HG03196 (cell line): ENCODE measurements at regions not wholly inside any gene's neighbourhood (a gene's known extent, or its start where the extent isn't known, plus 50 kb on each side); places are given as distances from the start of the nearest gene placed in this dataset.
"Not testable (repeated sequence)": the region's sequence is repeated elsewhere in the genome, so short reads cannot be mapped to it uniquely, and the experiment has no call there.

Source experiments
- ATAC-seq: cut with Tn5 transposase; IDR thresholded peaks from one replicate; pipeline ENCODE4 v1.9.1; 2021; ENCODE audit not compliant: unreplicated experiment

DNA sequence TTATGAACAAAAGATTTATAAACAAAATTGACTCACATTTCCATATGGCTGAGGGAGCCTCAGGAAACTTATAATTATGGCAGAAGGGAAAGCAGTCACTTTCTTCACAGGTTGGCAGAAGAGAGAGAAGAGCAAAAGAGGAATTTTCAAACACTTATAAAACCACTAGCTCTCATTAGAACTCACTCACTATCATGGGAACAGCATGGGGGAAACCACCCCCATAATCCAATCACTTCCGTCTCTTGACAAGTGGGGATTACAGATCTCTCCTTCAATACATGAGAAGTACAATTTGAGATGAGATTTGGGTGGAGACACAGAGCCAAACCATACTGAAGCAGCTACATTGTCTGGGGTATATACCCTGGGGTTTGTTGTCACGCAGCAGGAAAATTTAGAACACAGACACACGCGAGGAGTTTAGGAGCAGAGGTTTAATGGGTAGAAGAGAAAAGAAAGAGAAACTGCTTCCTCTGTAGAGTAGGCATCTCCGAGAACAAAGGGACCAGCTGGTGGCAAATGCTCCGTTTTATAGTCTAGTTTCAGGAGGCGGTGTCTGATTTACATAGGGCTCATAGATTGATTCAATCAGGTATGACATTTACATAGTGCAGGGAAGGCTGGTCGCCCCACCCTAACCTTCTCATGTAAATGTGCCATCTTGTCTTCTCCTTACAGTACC lies 2277.7 kb upstream of the AGA start:
- ATAC-seq, result no peak

DNA sequence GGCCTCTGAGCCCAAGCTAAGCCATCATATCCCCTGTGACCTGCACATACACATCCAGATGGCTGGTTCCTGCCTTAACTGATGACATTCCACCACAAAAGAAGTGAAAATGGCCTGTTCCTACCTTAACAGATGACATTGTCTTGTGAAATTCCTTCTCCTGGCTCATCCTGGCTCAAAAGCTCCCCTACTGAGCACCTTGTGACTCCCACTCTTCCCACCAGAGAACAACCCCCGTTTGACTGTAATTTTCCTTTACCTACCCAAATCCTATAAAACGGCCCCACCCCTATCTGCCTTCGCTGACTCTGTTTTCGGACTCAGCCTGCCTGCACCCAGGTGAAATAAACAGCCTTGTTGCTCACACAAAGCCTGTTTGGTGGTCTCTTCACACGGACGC lies 2284.3 kb upstream of the AGA start:
- ATAC-seq, result not testable (repeated sequence)

GRCh38 chr4:179728305-179728704 lies 2286.1 kb upstream of the AGA start:
- no peak for ATAC-seq

DNA sequence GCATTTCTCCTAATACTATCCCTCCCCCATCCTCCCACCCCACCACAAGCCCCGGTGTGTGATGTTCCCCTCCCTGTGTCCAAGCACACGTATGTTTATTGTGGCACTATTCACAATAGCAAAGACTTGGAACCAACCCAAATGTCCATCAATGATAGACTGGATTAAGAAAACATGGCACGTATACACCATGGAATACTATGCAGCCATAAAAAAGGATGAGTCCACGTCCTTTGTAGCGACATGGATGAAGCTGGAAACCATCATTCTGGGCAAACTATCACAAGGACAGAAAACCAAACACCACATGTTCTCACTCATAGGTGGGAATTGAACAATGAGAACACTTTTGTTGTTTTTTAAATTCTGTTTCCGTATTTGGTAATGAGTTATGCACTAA lies 2294.6 kb upstream of the AGA start:
- not testable (repeated sequence) for ATAC-seq

DNA sequence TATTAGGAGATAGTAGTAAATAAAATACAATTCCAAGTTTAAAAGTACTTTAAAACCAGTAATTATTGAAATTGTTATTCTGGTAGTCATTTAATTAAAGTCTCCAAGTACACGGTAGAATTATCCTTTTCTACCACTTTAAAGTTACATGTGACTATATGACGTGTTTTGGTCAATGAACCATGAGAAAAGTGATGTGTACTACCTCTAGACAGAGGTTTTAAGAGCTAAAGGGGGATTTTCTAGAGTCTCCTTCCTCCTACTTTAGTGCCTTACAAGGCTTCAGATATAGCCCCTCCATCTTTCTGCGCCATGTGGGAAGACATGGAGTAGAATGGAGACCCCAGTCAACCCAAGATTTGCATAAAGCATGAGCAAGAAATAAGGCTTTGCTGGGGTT lies 2296.6 kb upstream of the AGA start:
- ATAC-seq, result no peak

- ATAC-seq, result no peak
Observed at GRCh38 chr4:179747218-179747910, 2305.1 kb upstream of the AGA start.

DNA sequence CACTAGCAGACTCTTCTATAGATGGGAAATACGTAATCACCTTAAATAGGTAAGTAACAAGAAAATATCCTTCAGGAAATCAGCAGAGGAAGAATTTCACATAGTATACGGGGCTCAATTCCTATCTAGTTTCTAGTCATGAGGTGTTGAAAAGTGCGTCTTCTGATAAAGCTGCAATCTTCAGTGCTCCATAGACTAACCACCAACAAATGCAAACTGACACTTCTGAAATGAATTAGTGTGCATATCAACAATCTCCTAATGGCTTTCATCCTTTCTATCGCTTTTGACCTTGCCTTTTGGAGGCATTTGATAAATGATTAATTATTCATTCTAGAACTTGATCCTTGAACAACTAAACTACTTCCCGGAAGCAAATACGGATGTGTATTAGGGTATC lies 2306.6 kb upstream of the AGA start:
- no peak for ATAC-seq

GRCh38 chr4:179750374-179750773 lies 2308.1 kb upstream of the AGA start:
- no peak for ATAC-seq

DNA sequence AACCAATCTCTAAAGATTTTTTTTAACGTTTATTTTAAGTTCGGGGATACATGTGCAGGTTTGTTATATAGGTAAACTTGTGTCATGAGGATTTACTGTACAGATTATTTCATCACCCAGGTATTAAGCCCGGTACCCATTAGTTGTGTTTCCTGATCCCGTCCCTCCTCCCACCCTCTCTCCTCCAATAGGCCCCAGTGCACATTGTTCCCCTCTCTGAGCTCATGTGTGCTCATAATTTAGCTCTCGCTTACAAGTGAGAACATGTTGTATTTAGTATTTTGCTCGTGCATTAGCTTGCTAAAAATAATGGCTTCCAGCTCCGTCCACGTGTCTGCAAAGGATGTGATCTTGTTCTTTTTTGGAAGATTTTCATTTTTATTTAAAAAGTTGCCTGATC lies 2309.4 kb upstream of the AGA start:
- no peak for ATAC-seq

DNA sequence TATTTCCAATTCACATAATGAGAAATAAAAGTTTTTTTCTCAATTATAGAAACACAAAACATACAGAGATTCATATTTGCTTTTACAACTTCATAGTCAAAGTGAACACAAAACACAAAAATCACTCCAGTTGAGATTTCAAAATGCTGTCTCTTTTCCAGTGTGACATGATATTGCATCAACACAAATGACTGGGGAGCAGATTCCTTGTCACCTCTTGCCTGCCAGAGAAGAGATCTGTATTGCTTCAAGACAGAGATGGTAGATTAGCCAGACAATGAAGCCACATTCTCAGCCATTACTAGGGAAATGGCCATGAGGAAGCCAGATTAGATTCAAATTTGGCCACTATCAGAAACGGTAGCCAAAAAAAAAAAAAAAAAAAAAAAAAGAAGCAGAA lies 2313.1 kb upstream of the AGA start:
- ATAC-seq, result no peak

DNA sequence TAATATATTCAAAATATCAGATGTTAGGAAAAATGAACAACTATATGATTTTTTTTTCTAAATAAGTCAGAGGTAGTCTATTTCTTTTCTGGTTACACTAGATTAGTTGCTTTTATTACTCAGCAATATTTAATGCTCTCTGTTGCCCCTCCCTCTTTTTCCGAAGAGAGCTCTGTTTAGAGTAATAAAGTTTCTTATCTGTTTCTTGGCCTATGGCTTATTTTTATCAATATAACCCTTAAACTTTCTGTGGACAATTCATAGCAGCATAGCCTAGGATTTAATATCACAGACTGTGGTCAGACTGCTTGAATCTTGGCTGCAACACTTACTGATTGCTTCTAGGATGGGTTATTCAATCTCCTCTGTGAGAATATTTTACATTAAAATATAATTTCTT lies 2315.4 kb upstream of the AGA start:
- no peak for ATAC-seq

- ATAC-seq, result no peak
Observed at GRCh38 chr4:179762840-179763239, 2320.6 kb upstream of the AGA start.

DNA sequence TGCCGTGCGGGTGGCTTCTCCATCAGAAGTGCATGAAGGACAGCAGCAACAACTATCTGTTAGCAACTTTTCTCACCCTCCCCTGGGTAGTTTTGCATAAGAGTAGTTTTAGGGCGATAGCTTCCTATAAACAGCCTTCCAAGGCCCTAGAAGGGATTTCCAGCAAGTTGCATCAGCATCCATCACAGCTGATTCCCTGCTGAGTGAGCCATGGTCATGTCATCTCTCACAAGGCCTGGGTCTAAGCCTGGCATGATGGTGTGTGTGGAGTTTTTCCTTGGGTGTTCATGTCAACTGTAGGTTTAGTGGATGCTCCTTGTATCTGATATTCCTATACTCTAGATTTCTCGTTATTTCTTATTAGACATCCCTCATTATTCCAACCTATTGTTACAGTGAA lies 2324.7 kb upstream of the AGA start:
- no peak for ATAC-seq

DNA sequence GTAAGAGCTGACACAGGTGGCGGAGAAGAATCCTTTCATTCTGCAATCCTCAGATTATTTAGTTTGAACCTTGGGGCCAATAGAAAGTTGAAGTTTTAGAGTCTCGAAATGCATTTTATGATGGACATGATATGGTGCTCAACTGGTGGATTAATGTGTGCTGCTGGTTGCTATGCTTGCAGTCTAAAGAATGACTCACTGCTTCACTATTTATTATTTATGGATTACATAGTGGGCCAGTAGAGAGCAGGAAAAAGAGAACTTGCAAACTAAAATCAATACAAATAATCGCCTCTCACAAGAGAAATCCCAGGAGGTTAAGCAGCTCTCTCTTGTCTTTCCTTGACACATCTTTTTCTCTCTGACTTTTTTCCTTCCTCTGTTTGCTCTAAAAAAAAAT lies 2326.8 kb upstream of the AGA start:
- no peak for ATAC-seq

GRCh38 chr4:179797738-179798137 lies 2355.5 kb upstream of the AGA start:
- ATAC-seq, result no peak

DNA sequence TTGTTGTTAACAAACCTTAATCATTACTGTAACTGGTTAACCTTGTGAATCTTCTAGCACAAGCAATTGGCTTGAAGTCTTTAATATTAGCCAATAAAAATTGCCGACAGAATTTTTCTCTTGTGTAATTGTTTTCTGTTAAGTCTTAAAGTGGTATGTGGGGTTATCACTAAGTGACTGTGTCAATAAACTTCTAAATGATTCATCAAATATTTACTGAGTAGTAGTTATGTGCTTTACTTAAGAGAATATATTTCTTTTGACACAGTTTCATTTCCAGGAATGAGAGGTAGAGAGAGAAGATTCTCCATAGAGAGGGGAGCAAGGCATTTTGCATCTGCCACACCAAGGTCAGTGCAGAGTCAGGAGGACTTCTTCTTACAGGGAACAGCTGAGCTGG lies 2361.6 kb upstream of the AGA start:
- no peak for ATAC-seq

- ATAC-seq, result no peak
Observed at GRCh38 chr4:179804440-179804839, 2362.2 kb upstream of the AGA start.

DNA sequence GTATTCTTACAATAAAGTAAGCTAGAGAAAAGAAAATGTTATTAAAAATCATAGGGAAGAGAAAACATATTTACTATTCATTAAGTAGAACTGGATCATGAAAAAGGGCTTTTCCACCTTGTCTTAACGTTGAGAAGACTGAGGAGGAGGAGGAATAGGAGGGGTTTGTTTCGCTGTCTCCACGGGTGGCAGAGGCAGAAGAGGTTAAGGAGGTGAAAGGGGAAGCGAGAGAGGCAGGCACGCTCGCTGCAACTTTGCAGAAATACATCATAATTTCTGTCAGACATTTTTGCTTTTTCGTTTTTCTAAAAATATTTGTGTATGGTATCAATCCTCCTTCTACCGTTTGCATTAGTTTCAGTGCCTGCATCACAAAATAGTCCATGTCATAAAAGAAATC lies 2375.1 kb upstream of the AGA start:
- no peak for ATAC-seq

DNA sequence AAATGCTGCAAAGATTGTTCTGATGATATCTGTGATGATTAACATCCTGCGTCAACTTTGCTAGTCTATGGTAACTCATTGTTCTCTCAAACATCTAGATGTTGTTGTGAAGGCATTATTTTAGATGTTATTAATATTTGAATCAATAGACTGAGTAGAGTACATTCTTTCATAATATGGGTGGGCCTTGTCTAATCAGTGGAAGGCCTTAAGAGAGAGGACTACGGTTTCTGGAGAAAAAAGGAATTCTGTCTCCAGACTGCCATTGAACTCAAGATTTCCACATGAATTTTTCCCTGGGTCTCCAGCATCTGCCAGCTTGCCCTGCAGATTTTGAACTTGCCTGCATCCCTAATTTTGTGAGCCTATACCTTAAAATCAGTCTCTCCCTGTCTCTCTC lies 2381.1 kb upstream of the AGA start:
- ATAC-seq, result no peak

GRCh38 chr4:179831274-179831673 lies 2389.0 kb upstream of the AGA start:
- ATAC-seq, result no peak

GRCh38 chr4:179836179-179837075 lies 2394.2 kb upstream of the AGA start:
- no peak for ATAC-seq

DNA sequence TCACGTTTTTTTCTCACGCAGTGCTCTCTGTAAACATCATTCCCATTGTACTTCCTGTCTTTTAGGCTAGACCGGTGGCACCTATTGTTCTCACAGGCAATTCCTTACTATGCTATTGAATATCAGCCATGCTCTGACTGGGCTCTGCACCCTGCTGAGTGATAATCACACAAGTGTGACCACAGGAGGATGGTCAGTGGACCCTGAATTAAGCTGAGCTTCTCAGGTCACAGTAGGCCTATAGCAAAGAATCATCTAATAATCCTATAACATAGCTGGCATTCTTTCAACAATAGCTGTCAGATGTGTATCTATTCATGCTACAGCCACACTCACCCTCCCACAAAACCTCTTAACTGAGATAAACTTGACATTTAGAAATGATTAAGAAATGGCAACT lies 2399.8 kb upstream of the TENM3 start:
- ATAC-seq, result no peak
